Loucy (cell line): ENCODE measurements at regions not wholly inside any gene's neighbourhood (a gene's known extent, or its start where the extent isn't known, plus 50 kb on each side); places are given as distances from the start of the nearest gene placed in this dataset.

Experiments used
- H2AFZ ChIP-seq: fragments of 200-600 bp; sonication (generic); 2 replicates; pipeline ENCODE4 v1.6.0; 2016; ENCODE audit warnings: antibody characterized with exemption, mild to moderate bottlenecking, low read length, moderate library complexity
- H3F3A ChIP-seq: fragments of 200-600 bp; 2 replicates; pipeline ENCODE4 v1.6.0; 2016; ENCODE audit warnings: antibody characterized with exemption, low read depth, mild to moderate bottlenecking
- H3K27me3 ChIP-seq: fragments of 200-600 bp; sonication (generic); 2 replicates; pipeline ENCODE4 v1.6.1; 2014; ENCODE audit warnings: low read length, mild to moderate bottlenecking; ENCODE audit not compliant: insufficient read depth, poor library complexity, severe bottlenecking
- H3K36me3 ChIP-seq: fragments of 200-600 bp; sonication (generic); 2 replicates; pipeline ENCODE4 v1.6.1; 2016; ENCODE audit warnings: low read length; ENCODE audit not compliant: insufficient read depth
- H3K4me1 ChIP-seq: fragments of 200-600 bp; sonication (generic); 2 replicates; pipeline ENCODE4 v1.5.1; 2014; ENCODE audit warnings: low read length, mild to moderate bottlenecking; ENCODE audit not compliant: insufficient read depth, poor library complexity, severe bottlenecking
- H3K4me2 ChIP-seq: fragments of 200-600 bp; sonication (generic); 2 replicates; pipeline ENCODE4 v1.6.0; 2014; ENCODE audit warnings: antibody characterized with exemption, low read length, low read depth, mild to moderate bottlenecking; ENCODE audit not compliant: poor library complexity, severe bottlenecking
- H3K4me3 ChIP-seq: fragments of 200-600 bp; sonication (generic); 2 replicates; pipeline ENCODE4 v1.5.1; 2014; ENCODE audit warnings: low read length, mild to moderate bottlenecking, mixed read lengths; ENCODE audit not compliant: poor library complexity, severe bottlenecking
- H3K79me2 ChIP-seq: fragments of 200-600 bp; sonication (generic); 2 replicates; pipeline ENCODE4 v1.6.1; 2014; ENCODE audit warnings: low read length; ENCODE audit not compliant: insufficient read depth
- H3K9ac ChIP-seq: fragments of 200-600 bp; sonication (generic); 2 replicates; pipeline ENCODE4 v1.6.0; 2014; ENCODE audit warnings: mild to moderate bottlenecking, low read depth, low read length, moderate library complexity; ENCODE audit not compliant: poor library complexity, severe bottlenecking
- H3K9me2 ChIP-seq: fragments of 200-600 bp; sonication (generic); replicated peaks from 2 replicates; pipeline ENCODE4 v1.6.1; 2016; ENCODE audit warnings: low read depth, low read length, mixed read lengths
- H3K9me3 ChIP-seq: fragments of 200-600 bp; sonication (generic); 2 replicates; pipeline ENCODE4 v1.6.1; 2014; ENCODE audit warnings: mild to moderate bottlenecking, antibody characterized with exemption, low read length, low read depth; ENCODE audit not compliant: insufficient read depth
- H4K20me1 ChIP-seq: fragments of 200-600 bp; sonication (generic); 2 replicates; pipeline ENCODE4 v1.6.0; 2014; ENCODE audit warnings: antibody characterized with exemption, low read length, mild to moderate bottlenecking; ENCODE audit not compliant: insufficient read depth, poor library complexity, severe bottlenecking
- CTCF ChIP-seq: fragments of 200-600 bp; sonication (generic); conservative IDR thresholded peaks from 2 replicates; pipeline ENCODE4 v1.5.1; 2014; ENCODE audit warnings: mild to moderate bottlenecking, antibody characterized with exemption, low read length
- EZH2phosphoT487 ChIP-seq: fragments of 200-600 bp; IDR thresholded peaks from 2 replicates; pipeline ENCODE4 v1.6.1; 2018; ENCODE audit warnings: antibody characterized with exemption, mild to moderate bottlenecking, moderate library complexity, borderline replicate concordance

DNA sequence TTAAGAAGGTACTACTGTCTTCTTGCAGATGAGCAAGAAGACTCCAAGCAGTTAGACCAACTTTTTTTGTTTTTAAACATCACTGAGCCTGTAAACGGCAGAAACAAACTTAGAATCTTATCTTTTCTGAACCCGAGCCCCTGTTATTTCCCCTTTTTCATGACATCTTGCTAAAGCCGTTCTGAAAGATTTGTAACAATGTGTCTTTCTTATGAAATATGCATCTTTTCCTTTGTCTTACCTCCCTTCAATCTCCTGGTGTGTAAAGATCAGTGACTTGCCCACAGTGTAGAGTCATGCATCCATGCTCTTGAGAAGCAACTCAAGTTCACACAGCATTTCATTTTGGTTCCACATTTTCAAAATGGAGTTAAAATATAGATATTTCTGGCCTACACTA is 288.8 kb upstream of the CELF4 start:
- no peaks in the 10 kb centered on the region for H3K36me3 ChIP-seq
- H3K9ac ChIP-seq, result no peak overlapping the region
- no peak for TF ChIP-seq CTCF
- TF ChIP-seq EZH2phosphoT487, result no peak
- H3K27me3 ChIP-seq, result no peaks in the 10 kb centered on the region
- no peak overlapping the region for H3K4me2 ChIP-seq
- no peaks in the 10 kb centered on the region for H3K9me3 ChIP-seq
- no peaks in the 10 kb centered on the region for H3F3A ChIP-seq
- H3K4me3 ChIP-seq, result no peak overlapping the region
- no peak overlapping the region for H2AFZ ChIP-seq
- H3K9me2 ChIP-seq, result no peaks in the 10 kb centered on the region
- H3K79me2 ChIP-seq, result no peaks in the 10 kb centered on the region
- no peaks in the 10 kb centered on the region for H3K4me1 ChIP-seq
- no peaks in the 10 kb centered on the region for H4K20me1 ChIP-seq

GRCh38 chr18:37853706-37854105 is 288.1 kb upstream of the CELF4 start:
- Histone ChIP-seq H3K36me3 (no peaks in the 10 kb centered on the region), H3K4me3 (no peak overlapping the region), H4K20me1 (no peaks in the 10 kb centered on the region), H3K9ac (no peak overlapping the region), H3K27me3 (no peaks in the 10 kb centered on the region), H3F3A (no peaks in the 10 kb centered on the region), H3K79me2 (no peaks in the 10 kb centered on the region), H3K9me2 (no peaks in the 10 kb centered on the region), H3K4me2 (no peak overlapping the region), H2AFZ (no peak overlapping the region), H3K4me1 (no peaks in the 10 kb centered on the region), H3K9me3 (no peaks in the 10 kb centered on the region)
- TF ChIP-seq CTCF, result no peak
- TF ChIP-seq EZH2phosphoT487, result no peak

DNA sequence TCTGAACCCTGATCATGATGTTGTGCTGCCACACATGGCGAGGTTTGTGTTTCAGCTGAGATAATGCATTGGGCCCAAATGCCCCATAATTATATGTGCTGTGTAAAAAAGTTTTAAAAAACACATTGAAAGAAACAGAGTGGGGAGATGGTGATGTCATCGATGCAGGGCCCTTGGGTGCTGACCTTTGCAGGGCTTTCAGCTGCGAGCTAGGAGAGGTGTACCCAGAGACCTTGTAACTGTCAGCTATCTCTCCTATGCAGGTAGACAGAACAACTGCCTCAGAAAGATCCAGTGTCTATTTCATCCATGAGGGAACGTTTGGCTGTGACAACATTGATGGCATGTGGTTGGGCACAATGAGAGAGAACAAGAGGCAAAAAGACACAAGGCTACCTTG is 286.9 kb upstream of the CELF4 start:
- H3K36me3 ChIP-seq, result no peaks in the 10 kb centered on the region
- H4K20me1 ChIP-seq, result no peaks in the 10 kb centered on the region
- no peaks in the 10 kb centered on the region for H3K9me2 ChIP-seq
- H3K4me3 ChIP-seq, result no peak overlapping the region
- no peaks in the 10 kb centered on the region for H3K4me1 ChIP-seq
- no peak overlapping the region for H3K9ac ChIP-seq
- H3K9me3 ChIP-seq, result no peaks in the 10 kb centered on the region
- no peak overlapping the region for H3K4me2 ChIP-seq
- no peak for TF ChIP-seq CTCF
- no peak for TF ChIP-seq EZH2phosphoT487
- no peaks in the 10 kb centered on the region for H3K79me2 ChIP-seq
- no peaks in the 10 kb centered on the region for H3K27me3 ChIP-seq
- H3F3A ChIP-seq, result no peaks in the 10 kb centered on the region
- H2AFZ ChIP-seq, result no peak overlapping the region
